CD4-positive, alpha-beta T cell (primary cell): ENCODE measurements at regions not wholly inside any gene's neighbourhood (a gene's known extent, or its start where the extent isn't known, plus 50 kb on each side); places are given as distances from the start of the nearest gene placed in this dataset.

ENCODE experiments used
- ATAC-seq: fragments of 200-7000 bp; cut with Tn5 transposase; one replicate; pipeline ENCODE4 v1.10.0; 2022; ENCODE audit warnings: mild to moderate bottlenecking; ENCODE audit not compliant: poor library complexity
- CTCF ChIA-PET: fragments of 350-600 bp; sonication (Branson Sonifier 250); formaldehyde crosslinking; loops from one replicate; lab custom pipeline; 2021; ENCODE audit warnings: antibody characterized with exemption, inconsistent platforms; lab: Charles Lee
- POLR2A ChIA-PET: fragments of 350-600 bp; sonication (Branson Sonifier 250); formaldehyde crosslinking; loops from one replicate; lab custom pipeline; 2021; ENCODE audit warnings: antibody characterized with exemption, inconsistent platforms; lab: Charles Lee
- DNase-seq, 14 experiments: peaks; one replicate each; pipeline ENCODE4 v3.0.0-alpha.2; 2013 to 2020; ENCODE audit warnings: mixed read lengths in 2 of 14
- H3K27ac ChIP-seq, 2 donors: one replicate each; pipeline versions ENCODE4 v1.5.1 to v1.7.0; 2013; ENCODE audit warnings: low read length in 2 of 2, low read depth in 1 of 2, mild to moderate bottlenecking in 1 of 2
- H3K27me3 ChIP-seq, 2 experiments: 1 replicate in 1 of 2; 2 replicates in 1 of 2; pipeline versions ENCODE4 v1.6.1 to v1.7.0; 2013; ENCODE audit warnings: low read length in 2 of 2, control low read depth in 1 of 2, mild to moderate bottlenecking in 1 of 2, moderate library complexity in 1 of 2; ENCODE audit not compliant: insufficient read depth in 2 of 2, control insufficient read depth in 1 of 2
- H3K36me3 ChIP-seq: one replicate; pipeline ENCODE4 v1.6.1; 2013; ENCODE audit warnings: low read length, control low read depth; ENCODE audit not compliant: insufficient read depth
- H3K4me1 ChIP-seq: one replicate; pipeline ENCODE4 v1.6.1; 2013; ENCODE audit warnings: low read length, control low read depth; ENCODE audit not compliant: insufficient read depth
- H3K4me3 ChIP-seq: one replicate; pipeline ENCODE4 v1.5.1; 2013; ENCODE audit warnings: mild to moderate bottlenecking, low read length, moderate library complexity
- H3K9me3 ChIP-seq, 2 experiments: 1 replicate in 1 of 2; 2 replicates in 1 of 2; pipeline versions ENCODE4 v1.6.1 to v1.7.0; 2013; ENCODE audit warnings: low read length in 2 of 2, mild to moderate bottlenecking in 2 of 2, control low read depth in 1 of 2, moderate library complexity in 1 of 2; ENCODE audit not compliant: control insufficient read depth in 1 of 2, insufficient read depth in 1 of 2
- H3K27ac Mint-ChIP-seq: one replicate; pipeline ENCODE4 v1.8.0; 2020; ENCODE audit warnings: mixed read lengths
- H3K27me3 Mint-ChIP-seq: one replicate; pipeline ENCODE4 v1.8.0; 2021; ENCODE audit warnings: mixed read lengths
- H3K36me3 Mint-ChIP-seq: one replicate; pipeline ENCODE4 v1.8.0; 2021; ENCODE audit warnings: low read depth, mixed read lengths
- H3K4me1 Mint-ChIP-seq: one replicate; pipeline ENCODE4 v1.8.0; 2021; ENCODE audit warnings: low read depth, mixed read lengths
- H3K4me3 Mint-ChIP-seq: one replicate; pipeline ENCODE4 v1.8.0; 2020; ENCODE audit warnings: mild to moderate bottlenecking, mixed read lengths
- H3K9me3 Mint-ChIP-seq: one replicate; pipeline ENCODE4 v1.8.0; 2020; ENCODE audit warnings: mixed read lengths
- intact Hi-C, 2 experiments: fragments of 100-400 bp; cut with DNase I in 1 of 2; cut with micrococcal nuclease in 1 of 2; formaldehyde crosslinking; loops; one replicate each; pipeline versions ENCODE4 v1.15.1 to v1.9.0; 2023 to 2025; cut with DNase I, micrococcal nuclease
- TF ChIP-seq, protein P1 (sequence below): fragments of 200-600 bp; IDR thresholded peaks from one replicate; pipeline ENCODE4 v1.8.0; 2022; ENCODE audit warnings: antibody characterized with exemption, mild to moderate bottlenecking

DNA sequence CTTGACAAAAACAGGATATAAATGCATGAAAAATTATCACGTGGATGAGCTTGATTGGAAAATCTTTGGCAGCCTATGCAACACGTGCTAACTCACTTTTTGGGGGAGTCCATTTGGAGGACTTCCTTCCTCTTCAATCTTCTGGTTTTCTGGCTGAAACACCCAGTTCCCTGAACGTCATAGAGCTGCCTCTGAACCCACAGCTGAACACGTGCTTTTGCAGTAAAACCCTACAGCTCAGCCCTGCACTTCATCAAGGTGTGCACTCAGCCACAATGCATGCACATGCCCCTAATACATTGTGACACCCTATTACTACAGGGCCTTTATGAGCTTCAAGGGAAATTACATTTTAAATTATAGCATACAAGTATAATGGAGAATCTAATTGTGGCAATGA is 808.7 kb upstream of the AUTS2 start:
- TF ChIP-seq, protein P1, sequence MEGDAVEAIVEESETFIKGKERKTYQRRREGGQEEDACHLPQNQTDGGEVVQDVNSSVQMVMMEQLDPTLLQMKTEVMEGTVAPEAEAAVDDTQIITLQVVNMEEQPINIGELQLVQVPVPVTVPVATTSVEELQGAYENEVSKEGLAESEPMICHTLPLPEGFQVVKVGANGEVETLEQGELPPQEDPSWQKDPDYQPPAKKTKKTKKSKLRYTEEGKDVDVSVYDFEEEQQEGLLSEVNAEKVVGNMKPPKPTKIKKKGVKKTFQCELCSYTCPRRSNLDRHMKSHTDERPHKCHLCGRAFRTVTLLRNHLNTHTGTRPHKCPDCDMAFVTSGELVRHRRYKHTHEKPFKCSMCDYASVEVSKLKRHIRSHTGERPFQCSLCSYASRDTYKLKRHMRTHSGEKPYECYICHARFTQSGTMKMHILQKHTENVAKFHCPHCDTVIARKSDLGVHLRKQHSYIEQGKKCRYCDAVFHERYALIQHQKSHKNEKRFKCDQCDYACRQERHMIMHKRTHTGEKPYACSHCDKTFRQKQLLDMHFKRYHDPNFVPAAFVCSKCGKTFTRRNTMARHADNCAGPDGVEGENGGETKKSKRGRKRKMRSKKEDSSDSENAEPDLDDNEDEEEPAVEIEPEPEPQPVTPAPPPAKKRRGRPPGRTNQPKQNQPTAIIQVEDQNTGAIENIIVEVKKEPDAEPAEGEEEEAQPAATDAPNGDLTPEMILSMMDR = no peak
- DNase-seq (no peak), ATAC-seq (no peak)
- H3K27me3 Mint-ChIP-seq = no peaks in the 10 kb centered on the region
- H3K36me3 Mint-ChIP-seq = no peaks in the 10 kb centered on the region
- no peak overlapping the region for H3K27ac ChIP-seq
- H3K4me3 ChIP-seq = no peak overlapping the region
- no peak overlapping the region for H3K27ac Mint-ChIP-seq
- peaks cover 14% of the 10 kb centered on the region for H3K9me3 Mint-ChIP-seq
- ChIA-PET POLR2A (no interaction called here), CTCF (no interaction called here)
- H3K4me1 ChIP-seq = no peaks in the 10 kb centered on the region
- intact Hi-C loops = no loop called here
- no peaks in the 10 kb centered on the region for H3K36me3 ChIP-seq
- H3K4me3 Mint-ChIP-seq = no peak overlapping the region
- H3K9me3 ChIP-seq = peaks cover 0 to 25% of the 10 kb centered on the region in 2 experiments
- no peaks in the 10 kb centered on the region for H3K4me1 Mint-ChIP-seq
- H3K27me3 ChIP-seq = no peaks in the 10 kb centered on the region

DNA sequence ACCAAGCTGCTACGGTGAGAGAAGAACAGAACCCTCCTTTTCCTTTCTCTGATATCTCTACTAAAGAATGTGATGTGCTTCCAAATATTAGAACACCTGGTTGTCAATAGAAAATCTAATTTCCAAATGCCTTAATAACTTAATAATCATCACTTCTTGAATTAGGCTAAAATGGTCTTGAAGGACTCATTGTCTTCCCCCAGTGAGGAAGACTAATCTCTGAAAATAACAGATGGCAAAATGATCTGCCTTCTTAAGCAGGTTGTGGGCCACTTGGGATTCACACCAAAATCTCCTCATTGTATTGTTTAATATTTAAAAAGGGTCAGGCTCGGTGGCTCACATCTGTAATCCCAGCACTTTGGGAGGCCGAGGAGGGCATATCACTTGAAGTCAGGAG is 805.9 kb upstream of the AUTS2 start:
- H3K4me1 ChIP-seq = no peaks in the 10 kb centered on the region
- DNase-seq (no peak), ATAC-seq (no peak)
- H3K9me3 Mint-ChIP-seq = peaks cover 16% of the 10 kb centered on the region
- no peaks in the 10 kb centered on the region for H3K36me3 ChIP-seq
- intact Hi-C loops = no loop called here
- H3K27me3 Mint-ChIP-seq = no peaks in the 10 kb centered on the region
- POLR2A ChIA-PET = no interaction called here
- H3K27ac Mint-ChIP-seq = no peak overlapping the region
- H3K4me1 Mint-ChIP-seq = no peaks in the 10 kb centered on the region
- H3K4me3 ChIP-seq = no peak overlapping the region
- CTCF ChIA-PET = no interaction called here
- no peak overlapping the region for H3K27ac ChIP-seq
- H3K9me3 ChIP-seq = peaks cover 0 to 36% of the 10 kb centered on the region in 2 experiments
- TF ChIP-seq, protein P1 = no peak
- no peaks in the 10 kb centered on the region for H3K27me3 ChIP-seq
- H3K4me3 Mint-ChIP-seq = no peak overlapping the region
- no peaks in the 10 kb centered on the region for H3K36me3 Mint-ChIP-seq

- no peak for ATAC-seq
- Histone ChIP-seq H3K4me1 (no peaks in the 10 kb centered on the region), H3K4me3 (no peak overlapping the region), H3K9me3 (peaks cover 0 to 36% of the 10 kb centered on the region in 2 experiments), H3K36me3 (no peaks in the 10 kb centered on the region), H3K27ac (no peak overlapping the region), H3K27me3 (no peaks in the 10 kb centered on the region)
- TF ChIP-seq, protein P1 = no peak
- ChIA-PET CTCF (no interaction called here), POLR2A (no interaction called here)
- Mint-ChIP-seq H3K9me3 (peaks cover 13% of the 10 kb centered on the region), H3K4me1 (no peaks in the 10 kb centered on the region), H3K27me3 (no peaks in the 10 kb centered on the region), H3K36me3 (no peaks in the 10 kb centered on the region), H3K4me3 (no peak overlapping the region), H3K27ac (no peak overlapping the region)
- intact Hi-C loops = no loop called here
- no peak for DNase-seq
Observed at GRCh38 chr7:68793513-68793912, 804.8 kb upstream of the AUTS2 start.
